ENCODE measurements at regions not wholly inside any gene's neighbourhood (a gene's known extent, or its start where the extent isn't known, plus 50 kb on each side); places are given as distances from the start of the nearest gene placed in this dataset.
"Not testable (repeated sequence)": the region's sequence is repeated elsewhere in the genome, so short reads cannot be mapped to it uniquely, and the experiment has no call there.

DNA sequence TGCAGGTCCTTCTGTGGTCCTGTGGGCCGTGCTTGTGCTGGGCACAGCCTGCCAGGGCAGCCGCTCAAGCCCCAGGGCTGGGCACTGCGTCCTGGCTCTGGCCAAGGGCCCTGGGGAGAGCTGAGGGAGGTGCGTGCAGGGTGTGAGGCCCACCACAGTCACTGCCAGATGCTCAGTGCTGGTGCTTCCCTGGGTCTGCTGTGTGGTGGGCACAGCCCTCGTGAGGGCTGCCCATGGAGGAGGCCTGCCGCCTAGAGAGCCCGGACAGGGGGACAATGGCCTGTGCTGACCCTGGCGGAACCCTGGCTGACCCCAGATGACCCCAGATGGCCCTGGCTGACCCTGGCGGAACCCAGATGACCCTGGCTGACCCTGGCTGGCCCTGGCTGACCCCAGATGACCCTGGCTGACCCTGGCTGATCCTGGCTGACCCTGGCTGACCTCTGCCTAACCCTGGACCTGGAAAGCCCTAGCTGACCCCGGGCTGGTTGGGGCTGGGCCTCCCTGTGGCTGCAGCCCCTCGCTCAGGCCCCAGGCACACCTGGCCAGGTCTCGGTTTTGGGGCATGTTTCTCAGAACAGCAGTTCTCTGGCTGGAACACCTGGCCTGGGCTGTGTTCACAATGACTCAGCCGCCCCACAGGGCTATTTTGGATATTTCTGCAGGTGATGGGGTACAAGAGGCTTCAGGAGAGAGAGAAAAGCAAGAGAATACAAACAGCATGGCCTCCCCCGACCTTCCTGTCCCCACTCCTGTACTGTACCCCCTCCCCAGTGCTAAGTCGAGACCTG lies 55.4 kb downstream of the TMEM121 start:
- no peaks in the 10 kb centered on the region for H3K4me1 ChIP-seq (ENCODE audit: low read depth)
- intact Hi-C loops (cut with DNase I, micrococcal nuclease): loop anchor here in 1 of 2 donors (10.0 kb wide), 1 partner anchor 123 kb away; no protein-coding TSS in a partner anchor
- no peaks in the 10 kb centered on the region for H3K9me3 ChIP-seq
- ATAC-seq: peak; percentile 38
- H3K4me3 ChIP-seq: no peak overlapping the region
- H3K36me3 ChIP-seq (ENCODE audit: low read depth): no peaks in the 10 kb centered on the region
- peak in 2 of 3 donors; percentile 28 to 45 for DNase-seq
- TF ChIP-seq, protein P1, sequence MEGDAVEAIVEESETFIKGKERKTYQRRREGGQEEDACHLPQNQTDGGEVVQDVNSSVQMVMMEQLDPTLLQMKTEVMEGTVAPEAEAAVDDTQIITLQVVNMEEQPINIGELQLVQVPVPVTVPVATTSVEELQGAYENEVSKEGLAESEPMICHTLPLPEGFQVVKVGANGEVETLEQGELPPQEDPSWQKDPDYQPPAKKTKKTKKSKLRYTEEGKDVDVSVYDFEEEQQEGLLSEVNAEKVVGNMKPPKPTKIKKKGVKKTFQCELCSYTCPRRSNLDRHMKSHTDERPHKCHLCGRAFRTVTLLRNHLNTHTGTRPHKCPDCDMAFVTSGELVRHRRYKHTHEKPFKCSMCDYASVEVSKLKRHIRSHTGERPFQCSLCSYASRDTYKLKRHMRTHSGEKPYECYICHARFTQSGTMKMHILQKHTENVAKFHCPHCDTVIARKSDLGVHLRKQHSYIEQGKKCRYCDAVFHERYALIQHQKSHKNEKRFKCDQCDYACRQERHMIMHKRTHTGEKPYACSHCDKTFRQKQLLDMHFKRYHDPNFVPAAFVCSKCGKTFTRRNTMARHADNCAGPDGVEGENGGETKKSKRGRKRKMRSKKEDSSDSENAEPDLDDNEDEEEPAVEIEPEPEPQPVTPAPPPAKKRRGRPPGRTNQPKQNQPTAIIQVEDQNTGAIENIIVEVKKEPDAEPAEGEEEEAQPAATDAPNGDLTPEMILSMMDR (IDR thresholded peaks at IDR 0.05): no peak

DNA sequence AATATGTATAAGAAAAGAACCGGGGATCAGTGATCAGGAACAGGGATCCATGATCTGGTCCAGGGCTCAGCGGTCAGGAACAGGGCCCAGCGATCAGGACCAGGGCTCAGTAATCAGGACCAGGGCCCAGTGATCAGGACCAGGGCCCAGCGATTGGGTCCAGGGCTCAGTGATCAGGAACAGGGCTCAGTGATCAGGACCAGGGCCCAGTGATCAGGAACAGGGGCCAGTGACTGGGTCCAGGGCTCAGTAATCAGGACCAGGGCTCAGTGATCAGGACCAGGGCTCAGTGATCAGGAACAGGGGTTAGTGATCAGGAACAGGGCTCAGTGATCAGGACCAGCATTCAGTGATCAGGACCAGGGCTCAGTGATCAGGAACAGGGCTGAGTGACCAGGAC lies 56.3 kb downstream of the TMEM121 start:
- no peaks in the 10 kb centered on the region for H3K9me3 ChIP-seq
- intact Hi-C loops (cut with DNase I, micrococcal nuclease): loop anchor here in 1 of 2 donors (10.0 kb wide), 1 partner anchor 122 kb away; no protein-coding TSS in a partner anchor
- DNase-seq (peak in 1 of 3 donors; percentile 44), ATAC-seq (peak; percentile 22)
- TF ChIP-seq, protein P1 (IDR thresholded peaks at IDR 0.05): no peak
- H3K4me3 ChIP-seq: no peak overlapping the region
- H3K36me3 ChIP-seq (ENCODE audit: low read depth): no peaks in the 10 kb centered on the region
- H3K4me1 ChIP-seq (ENCODE audit: low read depth): no peaks in the 10 kb centered on the region

- not testable (repeated sequence) for ATAC-seq; H3K4me3 ChIP-seq; H3K36me3 ChIP-seq (ENCODE audit: low read depth); H3K4me1 ChIP-seq (ENCODE audit: low read depth); DNase-seq; H3K9me3 ChIP-seq
- intact Hi-C loops (cut with DNase I, micrococcal nuclease): loop anchor here in 1 of 2 donors (10.0 kb wide), 1 partner anchor 121 kb away; no protein-coding TSS in a partner anchor
Observed at GRCh38 chr14:105583914-105584313, 57.5 kb downstream of the TMEM121 start.

DNA sequence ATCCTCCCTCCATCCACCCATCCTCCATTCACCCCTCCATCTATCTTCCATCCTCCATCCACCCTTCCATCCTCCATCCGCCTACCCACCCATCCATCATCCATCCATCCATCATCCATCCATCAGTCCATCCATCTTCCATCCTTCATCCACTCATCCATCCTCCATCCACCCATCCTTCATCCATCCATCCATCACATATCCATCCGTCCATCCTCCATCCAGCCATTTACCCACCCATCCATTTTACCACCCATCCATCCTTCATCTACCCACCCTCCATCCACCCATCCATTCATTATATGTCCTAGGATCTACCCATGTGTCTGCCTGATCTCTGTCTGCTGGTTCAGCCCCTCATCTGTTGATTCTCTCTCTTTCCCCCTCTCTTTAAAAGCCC lies 58.9 kb downstream of the TMEM121 start:
- DNase-seq: not testable (repeated sequence)

DNA sequence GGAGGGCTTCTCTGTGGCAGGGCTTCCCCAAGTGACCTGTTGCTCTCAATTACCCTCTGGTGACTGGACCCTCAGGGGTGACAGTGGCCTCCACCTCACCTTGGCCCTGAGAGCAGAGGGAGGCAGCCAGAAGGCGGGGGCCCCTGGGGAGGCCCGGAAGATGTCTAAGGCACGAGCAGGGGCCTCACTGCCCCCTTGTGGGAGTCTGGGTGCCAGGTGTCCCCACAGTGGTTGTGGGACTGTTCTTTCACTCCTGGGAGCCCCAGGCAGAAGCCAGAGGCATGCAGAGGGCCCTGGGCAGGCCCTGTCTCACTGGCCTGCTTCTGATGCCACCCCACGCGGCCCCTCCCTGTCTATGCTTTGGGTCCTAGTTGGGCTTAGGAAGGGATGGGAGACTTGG lies 59.3 kb downstream of the TMEM121 start:
- DNase-seq (peak in 1 of 3 donors; percentile 55), ATAC-seq (peak; percentile 19)
- not testable (repeated sequence) for H3K36me3 ChIP-seq (ENCODE audit: low read depth); H3K4me1 ChIP-seq (ENCODE audit: low read depth); H3K4me3 ChIP-seq; H3K9me3 ChIP-seq
- intact Hi-C loops (cut with DNase I, micrococcal nuclease): loop anchor here (5.0 to 10.0 kb wide), 2 partner anchors 119 to 122 kb away; no protein-coding TSS in a partner anchor

More for the DNA sequence above, 58.9 kb downstream of the TMEM121 start:
- not testable (repeated sequence) for H3K9me3 ChIP-seq; ATAC-seq; H3K4me3 ChIP-seq; H3K36me3 ChIP-seq (ENCODE audit: low read depth); H3K4me1 ChIP-seq (ENCODE audit: low read depth)
- intact Hi-C loops (cut with DNase I, micrococcal nuclease): loop anchor here (5.0 to 10.0 kb wide), 2 partner anchors 120 to 122 kb away; no protein-coding TSS in a partner anchor

- intact Hi-C loops (cut with DNase I, micrococcal nuclease): loop anchor here (5.0 to 10.0 kb wide), 2 partner anchors 118 to 121 kb away; no protein-coding TSS in a partner anchor
- DNase-seq (peak in 2 of 3 donors; percentile 17 to 61), ATAC-seq (peak; percentile 51)
Observed at GRCh38 chr14:105586144-105586872, 59.9 kb downstream of the TMEM121 start.

GRCh38 chr14:105587034-105587433 lies 60.7 kb downstream of the TMEM121 start:
- not testable (repeated sequence) for H3K36me3 ChIP-seq (ENCODE audit: low read depth); H3K4me3 ChIP-seq; ATAC-seq; H3K4me1 ChIP-seq (ENCODE audit: low read depth); H3K9me3 ChIP-seq
- intact Hi-C loops (cut with DNase I, micrococcal nuclease): loop anchor here (5.0 to 10.0 kb wide), 2 partner anchors 118 to 120 kb away; no protein-coding TSS in a partner anchor
- DNase-seq: peak in 1 of 3 donors; percentile 48

More at GRCh38 chr14:105586144-105586872, 59.9 kb downstream of the TMEM121 start:
- not testable (repeated sequence) for H3K9me3 ChIP-seq; H3K36me3 ChIP-seq (ENCODE audit: low read depth); H3K4me3 ChIP-seq; H3K4me1 ChIP-seq (ENCODE audit: low read depth)

GRCh38 chr14:105587482-105588235 lies 61.3 kb downstream of the TMEM121 start:
- not testable (repeated sequence) for H3K36me3 ChIP-seq (ENCODE audit: low read depth); H3K4me1 ChIP-seq (ENCODE audit: low read depth); H3K9me3 ChIP-seq; H3K4me3 ChIP-seq
- intact Hi-C loops (cut with DNase I, micrococcal nuclease): loop anchor here (5.0 to 10.0 kb wide), 2 partner anchors 117 to 120 kb away; no protein-coding TSS in a partner anchor
- DNase-seq (peak in 1 of 3 donors; percentile 52), ATAC-seq (peak; percentile 5)

Data from mucosa of descending colon (tissue), 3 donors.